A673 (cell line): ENCODE measurements at regions not wholly inside any gene's neighbourhood (a gene's known extent, or its start where the extent isn't known, plus 50 kb on each side); places are given as distances from the start of the nearest gene placed in this dataset.

ENCODE experiments used
- BruUV-seq: library from RNA; stranded (reverse); fragments of 400-500 nt; replicated peaks from 2 replicates; lab custom pipeline; 2021; lab: Mats Ljungman, UMichigan
- CTCF ChIA-PET: fragments of 300-600 bp; sonication (Branson Sonifier 250); formaldehyde crosslinking; loops from one replicate; lab custom pipeline; 2022; ENCODE audit warnings: antibody characterized with exemption; lab: Charles Lee
- POLR2A ChIA-PET: fragments of 300-600 bp; sonication (Branson Sonifier 250); formaldehyde crosslinking; loops from one replicate; lab custom pipeline; 2022; ENCODE audit warnings: antibody characterized with exemption; ENCODE audit not compliant: low non-redundant PET; lab: Charles Lee
- DNase-seq: peaks from one replicate; pipeline ENCODE4 v3.0.0-alpha.2; 2015; ENCODE audit warnings: low spot score
- H3K27ac ChIP-seq: fragments of 200-600 bp; sonication (generic); 2 replicates; pipeline ENCODE4 v1.5.1; 2016; ENCODE audit warnings: mixed run types, low read depth, mild to moderate bottlenecking, mixed read lengths, antibody characterized with exemption, low read length; ENCODE audit not compliant: poor library complexity, severe bottlenecking
- H3K27me3 ChIP-seq: fragments of 200-600 bp; sonication (generic); replicated peaks from 2 replicates; pipeline ENCODE4 v1.6.1; 2017; ENCODE audit warnings: mixed run types, low read depth, mild to moderate bottlenecking, mixed read lengths, antibody characterized with exemption, low read length; ENCODE audit not compliant: insufficient read depth, poor library complexity
- H3K36me3 ChIP-seq: fragments of 200-600 bp; sonication (generic); 2 replicates; pipeline ENCODE4 v1.6.1; 2016; ENCODE audit warnings: mixed run types, mild to moderate bottlenecking, mixed read lengths, antibody characterized with exemption, low read length; ENCODE audit not compliant: insufficient read depth, poor library complexity, severe bottlenecking
- H3K4me1 ChIP-seq: fragments of 200-600 bp; sonication (generic); 2 replicates; pipeline ENCODE4 v1.6.1; 2017; ENCODE audit warnings: mixed run types, mild to moderate bottlenecking, mixed read lengths, antibody characterized with exemption, low read length; ENCODE audit not compliant: insufficient read depth, poor library complexity, severe bottlenecking
- H3K4me3 ChIP-seq: fragments of 200-600 bp; sonication (generic); 2 replicates; pipeline ENCODE4 v1.5.1; 2016; ENCODE audit warnings: low read depth, mixed run types, mild to moderate bottlenecking, mixed read lengths, low read length; ENCODE audit not compliant: poor library complexity, severe bottlenecking
- H3K9me3 ChIP-seq: fragments of 200-600 bp; sonication (generic); 2 replicates; pipeline ENCODE4 v1.6.1; 2016; ENCODE audit warnings: mixed run types, low read depth, mild to moderate bottlenecking, mixed read lengths, antibody characterized with exemption, low read length; ENCODE audit not compliant: poor library complexity, severe bottlenecking
- CTCF ChIP-seq: fragments of 300-800, 200-600 bp; sonication (generic); conservative IDR thresholded peaks from 2 replicates; pipeline ENCODE4 v1.5.1; 2017; ENCODE audit warnings: low read depth, mild to moderate bottlenecking, antibody characterized with exemption, low read length, moderate library complexity, mixed read lengths
- EZH2 ChIP-seq: fragments of 200-600 bp; sonication (generic); IDR thresholded peaks from 2 replicates; pipeline ENCODE4 v1.6.1; 2017; ENCODE audit warnings: borderline replicate concordance, low read depth, mild to moderate bottlenecking, mixed read lengths, antibody characterized with exemption, low read length; ENCODE audit not compliant: poor library complexity, severe bottlenecking
- intact Hi-C: fragments of 100-400 bp; cut with micrococcal nuclease; formaldehyde crosslinking; loops from one replicate; pipeline ENCODE4 v1.10.0; 2022; ENCODE audit not compliant: unreplicated experiment

DNA sequence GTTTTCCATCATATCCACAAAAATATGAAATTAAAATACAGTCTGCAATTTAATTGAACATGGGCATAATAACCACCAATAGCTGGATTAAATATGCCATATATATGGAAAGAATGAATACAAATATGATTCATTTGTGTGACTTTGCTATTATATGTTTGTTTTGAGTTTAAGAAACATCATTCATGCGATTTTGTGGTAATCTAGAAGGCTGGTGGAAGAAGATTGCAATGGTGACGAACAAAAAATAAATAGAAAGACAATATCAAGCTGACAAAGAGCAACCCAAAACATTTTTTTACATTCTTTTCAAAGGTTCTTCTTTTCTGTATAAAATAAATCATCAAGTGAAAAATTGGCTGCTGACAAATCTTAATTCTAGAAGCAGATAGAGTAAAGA is 610.0 kb downstream of the MAT2B start:
- TF ChIP-seq EZH2 (no peak), CTCF (no peak)
- Histone ChIP-seq H3K4me3 (no peak overlapping the region), H3K4me1 (no peaks in the 10 kb centered on the region), H3K27me3 (no peaks in the 10 kb centered on the region), H3K36me3 (no peaks in the 10 kb centered on the region), H3K27ac (no peak overlapping the region), H3K9me3 (no peaks in the 10 kb centered on the region)
- BruUV-seq, result no TSS peak
- ChIA-PET CTCF (no interaction called here), POLR2A (no interaction called here)
- DNase-seq, result no peak
- intact Hi-C loops, result no loop called here

DNA sequence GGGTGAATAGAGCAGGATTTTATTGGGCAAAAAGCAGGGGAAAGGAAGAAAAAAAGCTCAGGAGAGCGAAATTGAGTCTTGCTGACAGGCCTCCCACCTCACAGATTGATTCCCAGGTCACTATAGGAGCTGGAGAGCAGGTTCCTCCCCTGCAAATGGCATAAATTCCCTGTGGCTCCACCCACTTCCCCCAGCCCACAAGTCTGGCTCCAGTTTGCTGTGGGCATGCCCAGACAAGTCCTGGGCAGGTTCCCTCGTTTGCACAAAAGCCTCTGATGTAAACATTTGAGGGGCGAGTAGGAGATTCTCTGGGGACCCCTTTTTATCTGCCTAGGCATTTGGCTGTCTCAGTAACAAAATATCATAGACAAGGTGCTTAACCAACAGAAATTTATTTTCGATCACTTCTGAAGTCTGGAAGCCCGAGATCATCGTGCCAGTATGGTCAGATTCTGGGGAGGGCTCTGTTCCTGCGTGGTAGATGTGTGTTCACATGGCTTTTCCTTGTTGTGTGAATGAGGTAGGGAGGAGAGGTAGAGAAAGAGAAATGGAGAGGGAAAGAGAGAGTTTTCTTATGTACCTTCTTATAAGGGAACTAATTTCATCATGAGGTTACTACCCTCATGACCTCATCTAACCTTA is 614.5 kb downstream of the MAT2B start:
- ChIA-PET POLR2A (no interaction called here), CTCF (no interaction called here)
- Histone ChIP-seq H3K36me3 (no peaks in the 10 kb centered on the region), H3K4me1 (no peaks in the 10 kb centered on the region), H3K4me3 (no peak overlapping the region), H3K27me3 (no peaks in the 10 kb centered on the region), H3K9me3 (no peaks in the 10 kb centered on the region), H3K27ac (no peak overlapping the region)
- intact Hi-C loops, result no loop called here
- peak; percentile 1 for DNase-seq
- TF ChIP-seq EZH2 (no peak), CTCF (no peak)
- BruUV-seq, result no TSS peak

GRCh38 chr5:164127527-164127926 is 622.1 kb downstream of the MAT2B start:
- TF ChIP-seq EZH2 (no peak), CTCF (no peak)
- no peak for DNase-seq
- intact Hi-C loops, result no loop called here
- ChIA-PET CTCF (no interaction called here), POLR2A (no interaction called here)
- Histone ChIP-seq H3K27ac (no peak overlapping the region), H3K27me3 (no peaks in the 10 kb centered on the region), H3K4me1 (no peaks in the 10 kb centered on the region), H3K4me3 (no peak overlapping the region), H3K9me3 (no peaks in the 10 kb centered on the region), H3K36me3 (no peaks in the 10 kb centered on the region)
- no TSS peak for BruUV-seq
